Nephron (organoid): ENCODE measurements at regions not wholly inside any gene's neighbourhood (a gene's known extent, or its start where the extent isn't known, plus 50 kb on each side); places are given as distances from the start of the nearest gene placed in this dataset.
"Not testable (repeated sequence)": the region's sequence is repeated elsewhere in the genome, so short reads cannot be mapped to it uniquely, and the experiment has no call there.

ENCODE experiments used
- H3K27ac Mint-ChIP-seq, 3 experiments: 2 replicates each; pipeline ENCODE4 v1.8.0; 2020; ENCODE audit warnings: mixed read lengths in 3 of 3, mild to moderate bottlenecking in 2 of 3, moderate library complexity in 1 of 3
- H3K27me3 Mint-ChIP-seq: 2 replicates; pipeline ENCODE4 v1.8.0; 2021; ENCODE audit warnings: low read depth, mild to moderate bottlenecking, moderate library complexity, mixed read lengths
- H3K36me3 Mint-ChIP-seq: 2 replicates; pipeline ENCODE4 v1.8.0; 2020; ENCODE audit warnings: low read depth, mixed read lengths
- H3K4me1 Mint-ChIP-seq: 2 replicates; pipeline ENCODE4 v1.8.0; 2020; ENCODE audit warnings: mixed read lengths
- H3K4me3 Mint-ChIP-seq, 3 experiments: 2 replicates each; pipeline ENCODE4 v1.8.0; 2020; ENCODE audit warnings: mild to moderate bottlenecking in 3 of 3, mixed read lengths in 3 of 3, moderate library complexity in 2 of 3
- H3K9me3 Mint-ChIP-seq: 2 replicates; pipeline ENCODE4 v1.8.0; 2020; ENCODE audit warnings: mixed read lengths
- CTCF ChIP-seq, 3 experiments: fragments of 200-600 bp; sonication (generic); IDR thresholded peaks; one replicate each; pipeline ENCODE4 v1.5.0; 2021; ENCODE audit warnings: antibody characterized with exemption in 3 of 3; ENCODE audit not compliant: unreplicated experiment in 3 of 3

- no peaks in the 10 kb centered on the region for H3K4me1 Mint-ChIP-seq
- no peaks in the 10 kb centered on the region for H3K9me3 Mint-ChIP-seq
- no peak overlapping the region for H3K4me3 Mint-ChIP-seq
- no peaks in the 10 kb centered on the region for H3K27me3 Mint-ChIP-seq
- no peak overlapping the region for H3K27ac Mint-ChIP-seq
- TF ChIP-seq CTCF (IDR thresholded peaks at IDR 0.05; ENCODE audit: unreplicated experiment in 3 of 3): no peak
- H3K36me3 Mint-ChIP-seq: peaks cover 4% of the 10 kb centered on the region
Observed at GRCh38 chr15:99819981-99820718, 86.9 kb upstream of the LYSMD4 start.

GRCh38 chr15:99818872-99819271 is 85.6 kb upstream of the LYSMD4 start:
- Mint-ChIP-seq H3K27ac (no peak overlapping the region), H3K27me3 (no peaks in the 10 kb centered on the region), H3K4me1 (no peaks in the 10 kb centered on the region), H3K36me3 (peaks cover 4% of the 10 kb centered on the region), H3K4me3 (no peak overlapping the region), H3K9me3 (no peaks in the 10 kb centered on the region)
- no peak for TF ChIP-seq CTCF (IDR thresholded peaks at IDR 0.05; ENCODE audit: unreplicated experiment in 3 of 3)

GRCh38 chr15:99816862-99817261 is 83.6 kb upstream of the LYSMD4 start:
- not testable (repeated sequence) for H3K27me3 Mint-ChIP-seq, H3K4me1 Mint-ChIP-seq, H3K4me3 Mint-ChIP-seq, H3K27ac Mint-ChIP-seq, H3K36me3 Mint-ChIP-seq, H3K9me3 Mint-ChIP-seq

- not testable (repeated sequence) for H3K27ac Mint-ChIP-seq, H3K4me1 Mint-ChIP-seq, H3K36me3 Mint-ChIP-seq, H3K9me3 Mint-ChIP-seq, H3K27me3 Mint-ChIP-seq
- peak overlapping the region in 1 of 3 experiments; percentile 43 for H3K4me3 Mint-ChIP-seq
Observed at GRCh38 chr15:99810663-99811062, 77.4 kb upstream of the LYSMD4 start.

GRCh38 chr15:99799854-99800250 is 66.6 kb upstream of the LYSMD4 start:
- not testable (repeated sequence) for H3K9me3 Mint-ChIP-seq, H3K36me3 Mint-ChIP-seq, H3K27ac Mint-ChIP-seq, H3K27me3 Mint-ChIP-seq, H3K4me3 Mint-ChIP-seq, H3K4me1 Mint-ChIP-seq

GRCh38 chr15:99799182-99799853 is 66.1 kb upstream of the LYSMD4 start:
- H3K36me3 Mint-ChIP-seq, H3K9me3 Mint-ChIP-seq, H3K4me1 Mint-ChIP-seq, H3K27me3 Mint-ChIP-seq, H3K4me3 Mint-ChIP-seq, H3K27ac Mint-ChIP-seq: not testable (repeated sequence)

GRCh38 chr15:99796940-99797870 is 64.0 kb upstream of the LYSMD4 start:
- not testable (repeated sequence) for H3K4me1 Mint-ChIP-seq, H3K9me3 Mint-ChIP-seq, H3K27me3 Mint-ChIP-seq, H3K4me3 Mint-ChIP-seq, H3K27ac Mint-ChIP-seq, H3K36me3 Mint-ChIP-seq

GRCh38 chr15:99791881-99792807 is 58.9 kb upstream of the LYSMD4 start:
- not testable (repeated sequence) for H3K36me3 Mint-ChIP-seq, H3K27ac Mint-ChIP-seq, H3K27me3 Mint-ChIP-seq, H3K9me3 Mint-ChIP-seq, H3K4me3 Mint-ChIP-seq, H3K4me1 Mint-ChIP-seq

GRCh38 chr15:99790751-99791150 is 57.5 kb upstream of the LYSMD4 start:
- H3K4me1 Mint-ChIP-seq, H3K9me3 Mint-ChIP-seq, H3K4me3 Mint-ChIP-seq, H3K27me3 Mint-ChIP-seq, H3K27ac Mint-ChIP-seq, H3K36me3 Mint-ChIP-seq: not testable (repeated sequence)
